NCI-H146 treated with DMSO at 0.1 percent for 48 hours (cell line): ENCODE measurements at regions not wholly inside any gene's neighbourhood (a gene's known extent, or its start where the extent isn't known, plus 50 kb on each side); places are given as distances from the start of the nearest gene placed in this dataset.

Experiments
- DNase-seq: peaks from one replicate; lab custom pipeline; 2025; ENCODE audit not compliant: unreplicated experiment; lab: John Stamatoyannopoulos, UW

DNA sequence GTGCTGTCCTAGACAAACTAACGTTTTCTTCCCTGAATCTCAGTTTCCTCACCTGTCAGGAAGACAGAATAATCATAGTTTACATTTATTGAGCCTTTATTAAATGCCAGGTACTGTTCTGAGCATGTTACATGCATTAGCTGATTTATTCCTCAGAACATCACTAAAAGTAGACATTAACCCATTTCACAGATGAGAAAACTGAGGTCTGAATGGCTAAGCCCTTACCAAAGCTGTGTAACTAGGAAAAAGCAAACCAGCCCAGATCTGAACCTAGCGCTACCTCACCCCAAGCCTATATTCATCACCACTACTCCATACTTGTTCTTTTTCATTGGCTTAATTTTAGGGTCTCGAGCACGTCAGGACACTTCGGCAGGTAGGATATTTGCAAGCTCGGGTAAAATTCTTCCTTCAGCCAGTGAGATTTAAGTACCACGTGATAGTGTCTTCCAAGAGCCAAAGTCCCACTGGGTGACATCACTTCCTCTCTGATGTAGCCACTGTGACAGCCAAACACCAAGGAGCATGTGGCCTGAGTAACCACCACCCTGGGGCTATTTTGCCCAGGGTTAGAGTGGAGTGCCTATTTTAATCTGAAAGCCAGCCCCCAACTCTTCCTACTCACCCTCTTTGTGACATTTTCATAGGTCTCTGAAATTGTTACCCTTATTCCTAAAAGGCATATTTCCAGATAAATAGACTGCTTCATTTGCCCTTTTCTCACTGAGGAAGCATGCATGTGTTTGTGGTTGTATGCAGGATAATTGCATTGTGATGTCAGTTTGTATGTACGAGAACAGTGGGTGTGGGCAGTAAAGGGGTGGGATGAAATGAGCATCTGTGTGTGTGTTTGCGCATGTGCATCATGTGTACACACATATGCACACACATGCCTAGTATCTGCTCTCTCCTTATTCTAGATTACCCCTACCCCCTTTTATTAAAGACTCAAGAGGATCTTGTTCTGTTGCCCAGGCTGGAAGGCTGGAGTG lies 62.2 kb upstream of the WSCD2 start:
- DNase-seq, result no peak

DNA sequence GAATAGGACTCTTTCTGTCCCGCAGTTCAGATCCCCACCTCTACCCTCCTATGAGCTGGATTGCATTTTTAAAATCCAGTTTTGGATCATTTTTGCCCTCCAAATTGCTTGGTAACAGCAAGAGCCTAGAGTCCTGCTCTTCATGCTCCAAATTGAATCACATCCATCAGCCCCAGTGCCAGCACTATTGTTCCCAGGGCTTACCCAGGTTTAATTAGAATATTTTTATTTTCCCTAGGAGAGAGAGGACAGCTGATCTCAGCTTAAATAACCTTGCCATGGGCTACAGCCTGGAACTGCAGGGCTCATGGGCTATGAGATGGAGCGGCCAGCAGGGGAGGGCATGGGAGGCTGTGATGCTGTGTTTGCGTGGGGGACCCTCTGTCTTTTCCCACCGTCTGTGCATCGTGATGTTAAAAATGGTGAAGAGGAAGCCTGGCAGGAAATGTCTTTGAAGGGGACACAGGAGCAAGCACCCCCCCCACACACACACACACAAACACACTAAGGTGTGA lies 59.4 kb upstream of the WSCD2 start:
- DNase-seq, result no peak

DNA sequence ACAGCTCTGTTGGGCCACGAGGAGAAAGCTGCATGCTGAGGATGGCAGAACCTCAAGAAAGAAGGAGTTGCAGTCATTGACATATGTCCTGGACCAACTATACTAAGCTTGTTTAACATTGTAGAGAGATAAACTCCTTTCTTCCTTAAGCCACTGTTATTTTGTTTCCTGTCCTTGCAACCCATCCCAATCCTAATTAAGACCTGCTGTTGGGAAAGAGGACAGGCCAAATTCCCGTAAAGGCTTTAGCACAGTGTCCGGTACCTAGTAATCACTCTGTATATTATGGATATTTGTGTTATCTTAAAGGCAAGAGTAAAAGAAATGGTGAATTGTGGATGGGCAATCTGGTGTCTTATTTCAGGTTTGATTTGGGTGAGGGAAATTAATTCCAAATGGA lies 53.5 kb upstream of the WSCD2 start:
- no peak for DNase-seq

DNA sequence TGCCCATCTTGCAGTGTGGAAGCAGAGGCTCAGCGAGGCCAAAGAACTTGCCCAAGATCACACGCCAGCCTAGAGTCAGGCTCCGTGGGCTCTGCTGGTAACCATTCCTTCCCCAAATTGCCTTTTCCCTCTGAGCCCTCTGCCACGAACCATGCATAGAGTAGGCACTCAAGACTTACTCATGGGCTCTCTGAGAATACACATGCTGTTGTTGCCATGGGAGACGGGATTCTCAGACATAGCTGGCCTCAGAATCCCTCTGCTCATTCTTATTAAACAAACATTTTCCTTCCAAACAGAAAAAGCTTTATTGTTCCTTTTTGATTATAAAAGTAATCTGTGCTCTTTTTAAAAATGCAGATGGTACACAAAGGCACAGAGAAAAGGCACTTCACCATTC lies 52.5 kb upstream of the WSCD2 start:
- DNase-seq, result no peak

DNA sequence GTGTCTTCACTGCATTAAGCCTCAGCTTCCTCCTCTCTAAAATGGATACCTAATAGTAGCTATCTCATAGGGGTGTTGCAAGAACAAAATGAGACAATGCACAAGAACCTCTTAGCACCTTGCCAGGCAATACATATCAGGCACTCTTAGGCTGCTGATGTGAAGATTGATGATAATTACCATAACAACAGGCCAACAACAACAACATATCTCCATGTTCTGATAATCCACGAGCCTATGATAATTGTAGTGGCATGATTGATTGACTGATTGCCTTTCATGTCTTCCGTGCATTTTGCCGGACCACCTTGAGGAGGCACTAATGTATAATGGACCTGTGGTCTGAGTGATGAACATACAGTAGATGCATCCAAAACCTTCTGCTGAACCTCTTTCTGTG lies 50.7 kb upstream of the WSCD2 start:
- DNase-seq, result no peak
